Panc1 (cell line): ENCODE measurements at regions not wholly inside any gene's neighbourhood (a gene's known extent, or its start where the extent isn't known, plus 50 kb on each side); places are given as distances from the start of the nearest gene placed in this dataset.

Source experiments
- ATAC-seq: fragments of 200-7000 bp; cut with Tn5 transposase; 2 replicates; pipeline ENCODE4 v1.9.1; 2020; ENCODE audit warnings: mild to moderate bottlenecking, moderate library complexity
- BruUV-seq: library from RNA; stranded (reverse); fragments of 400-500 nt; replicated peaks from 2 replicates; lab custom pipeline; 2021; lab: Mats Ljungman, UMichigan
- CTCF ChIA-PET: fragments of 300-600 bp; sonication (Branson Sonifier 250); formaldehyde crosslinking; loops from one replicate; lab custom pipeline; 2022; ENCODE audit warnings: antibody characterized with exemption; lab: Charles Lee
- POLR2A ChIA-PET: fragments of 300-600 bp; sonication (Branson Sonifier 250); formaldehyde crosslinking; loops from one replicate; lab custom pipeline; 2022; ENCODE audit warnings: antibody characterized with exemption; lab: Charles Lee
- DNase-seq: peaks from one replicate; pipeline ENCODE4 v3.0.0-alpha.2; 2010; ENCODE audit warnings: low read depth, low spot score
- H3K27ac ChIP-seq: 2 replicates; pipeline ENCODE4 v1.5.1; 2011; ENCODE audit warnings: mild to moderate bottlenecking, low read length, inconsistent platforms
- H3K27me3 ChIP-seq: fragments of 200-500 bp; sonication (Bioruptor generic); 2 replicates; pipeline ENCODE4 v1.6.0; 2014; ENCODE audit warnings: low read length, inconsistent platforms; ENCODE audit not compliant: control insufficient read depth, insufficient read depth
- H3K36me3 ChIP-seq: fragments of 200-500 bp; sonication (Bioruptor generic); 2 replicates; pipeline ENCODE4 v1.5.1; 2014; ENCODE audit warnings: inconsistent platforms, mild to moderate bottlenecking, low read length, moderate library complexity; ENCODE audit not compliant: control insufficient read depth, insufficient read depth
- H3K4me1 ChIP-seq: 2 replicates; pipeline ENCODE4 v1.5.1; 2011; ENCODE audit warnings: inconsistent platforms, mild to moderate bottlenecking, low read length, moderate library complexity; ENCODE audit not compliant: control insufficient read depth, insufficient read depth
- H3K4me3 ChIP-seq, 2 experiments: 2 replicates each; pipeline ENCODE4 v1.5.1; 2011 to 2012; ENCODE audit warnings: low read depth in 2 of 2, low read length in 2 of 2, mild to moderate bottlenecking in 2 of 2, inconsistent platforms in 1 of 2, moderate library complexity in 1 of 2
- H3K9me3 ChIP-seq: fragments of 200-500 bp; sonication (Bioruptor generic); 2 replicates; pipeline ENCODE4 v1.5.1; 2014; ENCODE audit warnings: low read depth, mild to moderate bottlenecking, inconsistent platforms, low read length, moderate library complexity; ENCODE audit not compliant: control insufficient read depth, insufficient read depth
- CTCF ChIP-seq: fragments of 450-650 bp; IDR thresholded peaks from 2 replicates; pipeline ENCODE4 v1.5.1; 2017; ENCODE audit warnings: mild to moderate bottlenecking
- POLR2AphosphoS5 ChIP-seq: IDR thresholded peaks from 2 replicates; pipeline ENCODE4 v1.6.1; 2012; ENCODE audit warnings: mild to moderate bottlenecking, low read depth, low read length, moderate library complexity
- SIN3A ChIP-seq: IDR thresholded peaks from 2 replicates; pipeline ENCODE4 v1.6.1; 2012; ENCODE audit warnings: low read depth, mild to moderate bottlenecking, low read length, moderate library complexity, borderline replicate concordance; ENCODE audit not compliant: insufficient read depth
- TCF7L2 ChIP-seq: IDR thresholded peaks from 2 replicates; pipeline ENCODE4 v1.6.1; 2011; ENCODE audit warnings: mild to moderate bottlenecking, low read depth, low read length, inconsistent platforms
- in situ Hi-C: cut with HindIII; loops from 2 replicates; pipeline ENCODE4 v1.10.0; 2016; ENCODE audit warnings: low sequenced_read_pairs, low pct_unique_long_range_greater_than_20kb
- intact Hi-C: fragments of 100-400 bp; cut with micrococcal nuclease; formaldehyde crosslinking; loops from one replicate; pipeline ENCODE4 v1.10.0; 2022; ENCODE audit not compliant: unreplicated experiment
- TF ChIP-seq, protein P1 (sequence below), 2 experiments: IDR thresholded peaks; 2 replicates each; pipeline ENCODE4 v1.6.1; 2011 to 2012; ENCODE audit warnings: low read depth in 2 of 2, control low read depth in 1 of 2, low read length in 1 of 2, mild to moderate bottlenecking in 1 of 2, moderate library complexity in 1 of 2; ENCODE audit not compliant: insufficient read depth in 1 of 2

DNA sequence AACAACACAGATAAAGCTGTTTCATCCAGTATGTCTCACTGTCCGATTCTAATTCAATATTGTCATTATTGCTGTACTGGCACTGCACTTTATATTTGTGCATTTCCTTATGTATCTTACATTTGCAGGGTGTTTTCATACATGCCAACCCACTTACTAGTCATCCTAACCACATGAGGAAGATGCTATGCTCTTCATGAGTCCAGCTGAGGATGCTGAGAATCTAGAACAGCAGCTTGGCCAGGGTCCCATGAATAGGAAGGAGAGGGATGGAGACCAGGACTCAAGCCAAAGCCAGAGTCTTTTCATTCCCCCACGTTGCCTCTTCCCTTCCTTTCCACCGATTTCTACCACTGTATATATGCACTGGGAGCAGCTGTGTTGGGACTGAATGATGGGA, 292.8 kb upstream of the KLF4 start:
- TF ChIP-seq SIN3A (no peak), CTCF (no peak), TCF7L2 (no peak), POLR2AphosphoS5 (no peak)
- TF ChIP-seq, protein P1, sequence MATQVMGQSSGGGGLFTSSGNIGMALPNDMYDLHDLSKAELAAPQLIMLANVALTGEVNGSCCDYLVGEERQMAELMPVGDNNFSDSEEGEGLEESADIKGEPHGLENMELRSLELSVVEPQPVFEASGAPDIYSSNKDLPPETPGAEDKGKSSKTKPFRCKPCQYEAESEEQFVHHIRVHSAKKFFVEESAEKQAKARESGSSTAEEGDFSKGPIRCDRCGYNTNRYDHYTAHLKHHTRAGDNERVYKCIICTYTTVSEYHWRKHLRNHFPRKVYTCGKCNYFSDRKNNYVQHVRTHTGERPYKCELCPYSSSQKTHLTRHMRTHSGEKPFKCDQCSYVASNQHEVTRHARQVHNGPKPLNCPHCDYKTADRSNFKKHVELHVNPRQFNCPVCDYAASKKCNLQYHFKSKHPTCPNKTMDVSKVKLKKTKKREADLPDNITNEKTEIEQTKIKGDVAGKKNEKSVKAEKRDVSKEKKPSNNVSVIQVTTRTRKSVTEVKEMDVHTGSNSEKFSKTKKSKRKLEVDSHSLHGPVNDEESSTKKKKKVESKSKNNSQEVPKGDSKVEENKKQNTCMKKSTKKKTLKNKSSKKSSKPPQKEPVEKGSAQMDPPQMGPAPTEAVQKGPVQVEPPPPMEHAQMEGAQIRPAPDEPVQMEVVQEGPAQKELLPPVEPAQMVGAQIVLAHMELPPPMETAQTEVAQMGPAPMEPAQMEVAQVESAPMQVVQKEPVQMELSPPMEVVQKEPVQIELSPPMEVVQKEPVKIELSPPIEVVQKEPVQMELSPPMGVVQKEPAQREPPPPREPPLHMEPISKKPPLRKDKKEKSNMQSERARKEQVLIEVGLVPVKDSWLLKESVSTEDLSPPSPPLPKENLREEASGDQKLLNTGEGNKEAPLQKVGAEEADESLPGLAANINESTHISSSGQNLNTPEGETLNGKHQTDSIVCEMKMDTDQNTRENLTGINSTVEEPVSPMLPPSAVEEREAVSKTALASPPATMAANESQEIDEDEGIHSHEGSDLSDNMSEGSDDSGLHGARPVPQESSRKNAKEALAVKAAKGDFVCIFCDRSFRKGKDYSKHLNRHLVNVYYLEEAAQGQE (IDR thresholded peaks at IDR 0.05; ENCODE audit: insufficient read depth in 1 of 2, low read depth in 2 of 2, low read length in 1 of 2): no peak
- Histone ChIP-seq H3K36me3 (no peaks in the 10 kb centered on the region), H3K4me3 (no peak overlapping the region), H3K4me1 (no peaks in the 10 kb centered on the region), H3K27me3 (no peaks in the 10 kb centered on the region), H3K9me3 (no peaks in the 10 kb centered on the region), H3K27ac (no peak overlapping the region)
- in situ Hi-C loops: no loop called here
- POLR2A ChIA-PET: no interaction called here
- CTCF ChIA-PET: no interaction called here
- intact Hi-C loops: no loop called here
- DNase-seq (no peak), ATAC-seq (no peak)
- BruUV-seq: no TSS peak

GRCh38 chr9:107780960-107781359, 291.4 kb upstream of the KLF4 start:
- H3K4me1 ChIP-seq: no peaks in the 10 kb centered on the region
- TF ChIP-seq, protein P1 (IDR thresholded peaks at IDR 0.05; ENCODE audit: insufficient read depth in 1 of 2, low read depth in 2 of 2, low read length in 1 of 2): no peak
- TF ChIP-seq POLR2AphosphoS5: no peak
- no peak for TF ChIP-seq CTCF
- TF ChIP-seq SIN3A: no peak
- CTCF ChIA-PET: no interaction called here
- ATAC-seq (no peak), DNase-seq (no peak)
- no peak overlapping the region for H3K27ac ChIP-seq
- intact Hi-C loops (no loop called here), in situ Hi-C loops (no loop called here)
- H3K4me3 ChIP-seq: no peak overlapping the region
- no peaks in the 10 kb centered on the region for H3K36me3 ChIP-seq
- POLR2A ChIA-PET: no interaction called here
- no TSS peak for BruUV-seq
- H3K27me3 ChIP-seq: no peaks in the 10 kb centered on the region
- no peaks in the 10 kb centered on the region for H3K9me3 ChIP-seq
